ENCODE measurements at regions not wholly inside any gene's neighbourhood (a gene's known extent, or its start where the extent isn't known, plus 50 kb on each side); places are given as distances from the start of the nearest gene placed in this dataset.

DNA sequence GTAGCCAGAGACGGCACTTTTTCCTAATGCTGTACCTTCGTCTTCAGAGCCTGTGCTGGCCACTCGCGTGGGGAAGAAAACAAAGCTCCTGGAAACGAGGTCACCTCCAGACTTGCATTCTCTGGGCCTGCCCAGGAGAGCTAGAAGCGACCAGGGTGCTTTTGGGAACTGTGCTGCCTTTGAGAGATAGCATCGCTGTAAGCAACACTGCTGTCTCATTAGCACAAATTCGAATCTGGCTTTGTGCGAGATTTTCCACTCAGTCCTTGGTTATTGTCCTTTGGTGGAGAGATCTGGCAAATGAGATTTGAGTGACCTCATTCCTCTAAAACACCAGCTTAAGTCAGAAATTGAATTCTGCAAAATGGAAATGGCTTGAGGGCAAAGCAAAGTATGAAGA, 66.1 kb upstream of the TLR3 start:
- H3K79me2 ChIP-seq (replicated peaks; ENCODE audit: insufficient read depth, low read length), result no peaks in the 10 kb centered on the region
- TF ChIP-seq RAD21 (conservative IDR thresholded peaks at IDR 0.05) (no peak), POLR2AphosphoS5 (IDR thresholded peaks at IDR 0.05) (no peak), TAF1 (IDR thresholded peaks at IDR 0.05; ENCODE audit: low read depth) (no peak), EP300 (conservative IDR thresholded peaks at IDR 0.05; ENCODE audit: poor library complexity, severe bottlenecking) (no peak), EZH2 (IDR thresholded peaks at IDR 0.05; ENCODE audit: borderline replicate concordance, insufficient read depth, low read length, poor library complexity, severe bottlenecking) (no peak), MXI1 (conservative IDR thresholded peaks at IDR 0.05; ENCODE audit: poor library complexity, severe bottlenecking) (no peak)
- TF ChIP-seq, protein P1, sequence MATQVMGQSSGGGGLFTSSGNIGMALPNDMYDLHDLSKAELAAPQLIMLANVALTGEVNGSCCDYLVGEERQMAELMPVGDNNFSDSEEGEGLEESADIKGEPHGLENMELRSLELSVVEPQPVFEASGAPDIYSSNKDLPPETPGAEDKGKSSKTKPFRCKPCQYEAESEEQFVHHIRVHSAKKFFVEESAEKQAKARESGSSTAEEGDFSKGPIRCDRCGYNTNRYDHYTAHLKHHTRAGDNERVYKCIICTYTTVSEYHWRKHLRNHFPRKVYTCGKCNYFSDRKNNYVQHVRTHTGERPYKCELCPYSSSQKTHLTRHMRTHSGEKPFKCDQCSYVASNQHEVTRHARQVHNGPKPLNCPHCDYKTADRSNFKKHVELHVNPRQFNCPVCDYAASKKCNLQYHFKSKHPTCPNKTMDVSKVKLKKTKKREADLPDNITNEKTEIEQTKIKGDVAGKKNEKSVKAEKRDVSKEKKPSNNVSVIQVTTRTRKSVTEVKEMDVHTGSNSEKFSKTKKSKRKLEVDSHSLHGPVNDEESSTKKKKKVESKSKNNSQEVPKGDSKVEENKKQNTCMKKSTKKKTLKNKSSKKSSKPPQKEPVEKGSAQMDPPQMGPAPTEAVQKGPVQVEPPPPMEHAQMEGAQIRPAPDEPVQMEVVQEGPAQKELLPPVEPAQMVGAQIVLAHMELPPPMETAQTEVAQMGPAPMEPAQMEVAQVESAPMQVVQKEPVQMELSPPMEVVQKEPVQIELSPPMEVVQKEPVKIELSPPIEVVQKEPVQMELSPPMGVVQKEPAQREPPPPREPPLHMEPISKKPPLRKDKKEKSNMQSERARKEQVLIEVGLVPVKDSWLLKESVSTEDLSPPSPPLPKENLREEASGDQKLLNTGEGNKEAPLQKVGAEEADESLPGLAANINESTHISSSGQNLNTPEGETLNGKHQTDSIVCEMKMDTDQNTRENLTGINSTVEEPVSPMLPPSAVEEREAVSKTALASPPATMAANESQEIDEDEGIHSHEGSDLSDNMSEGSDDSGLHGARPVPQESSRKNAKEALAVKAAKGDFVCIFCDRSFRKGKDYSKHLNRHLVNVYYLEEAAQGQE (IDR thresholded peaks at IDR 0.05; ENCODE audit: borderline replicate concordance), result no peak
- TF ChIP-seq, protein P2, sequence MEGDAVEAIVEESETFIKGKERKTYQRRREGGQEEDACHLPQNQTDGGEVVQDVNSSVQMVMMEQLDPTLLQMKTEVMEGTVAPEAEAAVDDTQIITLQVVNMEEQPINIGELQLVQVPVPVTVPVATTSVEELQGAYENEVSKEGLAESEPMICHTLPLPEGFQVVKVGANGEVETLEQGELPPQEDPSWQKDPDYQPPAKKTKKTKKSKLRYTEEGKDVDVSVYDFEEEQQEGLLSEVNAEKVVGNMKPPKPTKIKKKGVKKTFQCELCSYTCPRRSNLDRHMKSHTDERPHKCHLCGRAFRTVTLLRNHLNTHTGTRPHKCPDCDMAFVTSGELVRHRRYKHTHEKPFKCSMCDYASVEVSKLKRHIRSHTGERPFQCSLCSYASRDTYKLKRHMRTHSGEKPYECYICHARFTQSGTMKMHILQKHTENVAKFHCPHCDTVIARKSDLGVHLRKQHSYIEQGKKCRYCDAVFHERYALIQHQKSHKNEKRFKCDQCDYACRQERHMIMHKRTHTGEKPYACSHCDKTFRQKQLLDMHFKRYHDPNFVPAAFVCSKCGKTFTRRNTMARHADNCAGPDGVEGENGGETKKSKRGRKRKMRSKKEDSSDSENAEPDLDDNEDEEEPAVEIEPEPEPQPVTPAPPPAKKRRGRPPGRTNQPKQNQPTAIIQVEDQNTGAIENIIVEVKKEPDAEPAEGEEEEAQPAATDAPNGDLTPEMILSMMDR (IDR thresholded peaks at IDR 0.05; ENCODE audit: poor library complexity, severe bottlenecking), result no peak
- no peaks in the 10 kb centered on the region for H3F3A ChIP-seq (ENCODE audit: insufficient read depth, low read length, poor library complexity, severe bottlenecking)
- H3K27ac ChIP-seq (ENCODE audit: low read length), result no peak overlapping the region
- no peak overlapping the region for H3K4me3 ChIP-seq (ENCODE audit: low read length)
- H2AFZ ChIP-seq (ENCODE audit: low read depth, low read length), result no peak overlapping the region
- no peaks in the 10 kb centered on the region for H3K27me3 ChIP-seq (ENCODE audit: insufficient read depth, low read depth, low read length)
- H3K9me2 ChIP-seq (ENCODE audit: insufficient read depth, low read length), result no peaks in the 10 kb centered on the region
- no peaks in the 10 kb centered on the region for H4K20me1 ChIP-seq (ENCODE audit: insufficient read depth)
- H3K4me2 ChIP-seq (ENCODE audit: low read length), result no peak overlapping the region
- no peaks in the 10 kb centered on the region for H3K36me3 ChIP-seq (ENCODE audit: insufficient read depth, low read length)
- no peaks in the 10 kb centered on the region for H3K9me3 ChIP-seq (ENCODE audit: low read length)
- no peak overlapping the region for H3K9ac ChIP-seq (ENCODE audit: low read length)

- Histone ChIP-seq H3K9ac (ENCODE audit: low read length) (no peak overlapping the region), H3K27me3 (ENCODE audit: insufficient read depth, low read depth, low read length) (no peaks in the 10 kb centered on the region), H3K27ac (ENCODE audit: low read length) (no peak overlapping the region), H3K36me3 (ENCODE audit: insufficient read depth, low read length) (no peaks in the 10 kb centered on the region), H3K4me3 (ENCODE audit: low read length) (no peak overlapping the region), H2AFZ (ENCODE audit: low read depth, low read length) (no peak overlapping the region), H3K4me2 (ENCODE audit: low read length) (no peak overlapping the region), H3K9me2 (ENCODE audit: insufficient read depth, low read length) (no peaks in the 10 kb centered on the region), H3K9me3 (ENCODE audit: low read length) (no peaks in the 10 kb centered on the region), H3K79me2 (replicated peaks; ENCODE audit: insufficient read depth, low read length) (no peaks in the 10 kb centered on the region), H4K20me1 (ENCODE audit: insufficient read depth) (no peaks in the 10 kb centered on the region), H3F3A (ENCODE audit: insufficient read depth, low read length, poor library complexity, severe bottlenecking) (no peaks in the 10 kb centered on the region)
- TF ChIP-seq EP300 (conservative IDR thresholded peaks at IDR 0.05; ENCODE audit: poor library complexity, severe bottlenecking), result no peak
- TF ChIP-seq EZH2 (IDR thresholded peaks at IDR 0.05; ENCODE audit: borderline replicate concordance, insufficient read depth, low read length, poor library complexity, severe bottlenecking), result no peak
- TF ChIP-seq MXI1 (conservative IDR thresholded peaks at IDR 0.05; ENCODE audit: poor library complexity, severe bottlenecking), result no peak
- TF ChIP-seq, protein P1 (IDR thresholded peaks at IDR 0.05; ENCODE audit: borderline replicate concordance), result no peak
- no peak for TF ChIP-seq TAF1 (IDR thresholded peaks at IDR 0.05; ENCODE audit: low read depth)
- TF ChIP-seq, protein P2 (IDR thresholded peaks at IDR 0.05; ENCODE audit: poor library complexity, severe bottlenecking), result no peak
- TF ChIP-seq SMC3 (conservative IDR thresholded peaks at IDR 0.05; ENCODE audit: poor library complexity), result no peak
- TF ChIP-seq POLR2AphosphoS5 (IDR thresholded peaks at IDR 0.05), result no peak
- no peak for TF ChIP-seq RAD21 (conservative IDR thresholded peaks at IDR 0.05)
Observed at GRCh38 chr4:186003746-186004145, 65.2 kb upstream of the TLR3 start.
